Ishikawa (cell line): ENCODE measurements at regions not wholly inside any gene's neighbourhood (a gene's known extent, or its start where the extent isn't known, plus 50 kb on each side); places are given as distances from the start of the nearest gene placed in this dataset.

Experiments used
- CEBPB ChIP-seq: IDR thresholded peaks from 2 replicates; pipeline ENCODE4 v1.6.1; 2012
- CREB1 ChIP-seq: IDR thresholded peaks from 2 replicates; pipeline ENCODE4 v1.6.1; 2012; ENCODE audit warnings: low read depth
- EGR1 ChIP-seq: IDR thresholded peaks from 2 replicates; pipeline ENCODE4 v1.6.1; 2012
- EP300 ChIP-seq: IDR thresholded peaks from 2 replicates; pipeline ENCODE4 v1.6.1; 2012; ENCODE audit warnings: borderline replicate concordance
- FOXM1 ChIP-seq: IDR thresholded peaks from 2 replicates; pipeline ENCODE4 v1.6.1; 2012; ENCODE audit warnings: low read depth, borderline replicate concordance
- NFIC ChIP-seq: IDR thresholded peaks from 2 replicates; pipeline ENCODE4 v1.6.1; 2012
- RAD21 ChIP-seq: IDR thresholded peaks from 2 replicates; pipeline ENCODE4 v1.6.1; 2012; ENCODE audit warnings: low read depth
- REST ChIP-seq: IDR thresholded peaks from 2 replicates; pipeline ENCODE4 v1.6.1; 2012; ENCODE audit warnings: low read depth, mild to moderate bottlenecking
- TAF1 ChIP-seq: IDR thresholded peaks from 2 replicates; pipeline ENCODE4 v1.6.1; 2012; ENCODE audit warnings: low read depth, mild to moderate bottlenecking
- TCF12 ChIP-seq: IDR thresholded peaks from 2 replicates; pipeline ENCODE4 v1.6.1; 2012; ENCODE audit warnings: low read depth
- TEAD4 ChIP-seq: IDR thresholded peaks from 2 replicates; pipeline ENCODE4 v1.6.1; 2012
- YY1 ChIP-seq: IDR thresholded peaks from 2 replicates; pipeline ENCODE4 v1.6.1; 2012; ENCODE audit warnings: low read depth
- ZBTB7A ChIP-seq: IDR thresholded peaks from 2 replicates; pipeline ENCODE4 v1.6.1; 2012; ENCODE audit warnings: low read depth
- TF ChIP-seq, protein P1 (sequence below): IDR thresholded peaks from 2 replicates; pipeline ENCODE4 v1.6.1; 2012
- TF ChIP-seq, protein P2 (sequence below): IDR thresholded peaks from 2 replicates; pipeline ENCODE4 v1.6.1; 2012

DNA sequence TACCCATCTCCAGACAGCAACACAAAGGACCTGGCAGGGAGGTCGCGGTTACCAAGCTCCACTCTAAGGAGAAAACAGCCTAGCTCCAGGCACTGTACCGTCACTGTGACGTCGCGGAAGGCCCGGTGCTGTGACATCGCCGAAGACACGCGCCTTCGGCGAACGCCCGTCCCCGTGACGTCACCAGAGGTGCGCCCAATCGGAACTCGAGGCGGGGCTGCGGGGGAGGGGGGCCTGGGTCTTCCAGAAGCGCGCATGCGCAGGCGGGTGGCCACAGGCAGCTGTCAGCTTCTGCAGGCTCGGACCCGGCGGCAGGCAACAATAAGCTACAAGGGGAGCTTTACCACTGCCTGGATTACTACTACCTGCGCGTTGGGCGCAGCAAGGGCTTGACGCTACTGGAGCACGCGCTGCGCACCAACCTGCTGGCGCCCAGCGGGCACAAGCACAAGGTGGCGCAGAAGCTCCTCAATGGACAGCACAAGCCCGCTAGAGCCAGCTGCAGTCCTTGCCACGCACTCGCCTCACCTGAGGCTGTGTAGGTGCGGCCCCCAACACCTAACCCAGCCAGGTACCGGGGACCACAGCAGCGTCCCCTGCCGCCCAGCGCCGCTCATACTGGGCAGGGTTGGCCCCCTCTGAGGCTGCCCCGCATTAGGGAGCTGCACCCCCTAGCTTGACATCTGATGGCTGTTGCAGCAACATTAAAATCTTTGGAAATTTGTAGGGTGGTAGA is 208.4 kb downstream of the TPST1 start:
- TF ChIP-seq TEAD4 (0 out of 2 replicates have a peak, but pooled peaks have one; percentile 6), TAF1 (no peak; the same call in 1 of the 2 replicates), FOXM1 (no peak), YY1 (no peak), RAD21 (peak; percentile 58), CREB1 (peak; percentile 96), TCF12 (peak; percentile 24; the same call in 1 of the 2 replicates), EP300 (no peak), EGR1 (no peak), NFIC (0 out of 2 replicates have a peak, but pooled peaks have one; percentile 32), ZBTB7A (0 out of 2 replicates have a peak, but pooled peaks have one; percentile 39)
- TF ChIP-seq, protein P1, sequence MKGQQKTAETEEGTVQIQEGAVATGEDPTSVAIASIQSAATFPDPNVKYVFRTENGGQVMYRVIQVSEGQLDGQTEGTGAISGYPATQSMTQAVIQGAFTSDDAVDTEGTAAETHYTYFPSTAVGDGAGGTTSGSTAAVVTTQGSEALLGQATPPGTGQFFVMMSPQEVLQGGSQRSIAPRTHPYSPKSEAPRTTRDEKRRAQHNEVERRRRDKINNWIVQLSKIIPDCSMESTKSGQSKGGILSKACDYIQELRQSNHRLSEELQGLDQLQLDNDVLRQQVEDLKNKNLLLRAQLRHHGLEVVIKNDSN: peak; percentile 4; the same call in 1 of the 2 replicates
- TF ChIP-seq, protein P2, sequence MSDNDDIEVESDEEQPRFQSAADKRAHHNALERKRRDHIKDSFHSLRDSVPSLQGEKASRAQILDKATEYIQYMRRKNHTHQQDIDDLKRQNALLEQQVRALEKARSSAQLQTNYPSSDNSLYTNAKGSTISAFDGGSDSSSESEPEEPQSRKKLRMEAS: peak; percentile 99

- TF ChIP-seq TAF1 (no peak), YY1 (no peak), ZBTB7A (no peak), REST (no peak), TEAD4 (no peak), NFIC (no peak), CEBPB (no peak), EP300 (no peak), TCF12 (no peak), FOXM1 (no peak), CREB1 (no peak), RAD21 (no peak), EGR1 (no peak)
- TF ChIP-seq, protein P1: no peak
- TF ChIP-seq, protein P2: no peak
These were observed 210.6 kb downstream of the TPST1 start for GRCh38 chr7:66415659-66416265.

DNA sequence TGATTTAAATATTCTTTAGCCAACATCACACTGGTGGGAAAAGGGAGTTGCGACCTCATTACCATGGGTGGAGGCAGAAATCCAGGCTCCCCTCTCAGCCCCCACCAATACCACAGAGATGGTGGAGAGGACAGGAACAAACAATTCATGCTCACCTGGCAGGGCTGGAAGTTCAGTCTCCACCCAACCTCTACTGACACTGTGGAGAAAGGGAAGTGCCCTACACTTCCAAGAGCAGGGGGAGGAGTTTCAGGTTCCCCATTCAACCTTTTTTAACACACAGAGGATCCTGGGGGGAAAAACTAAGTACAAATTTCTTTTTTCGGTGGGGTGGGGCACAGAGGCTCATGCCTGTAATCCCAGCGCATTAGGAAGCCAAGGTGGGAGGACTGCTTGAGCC is 210.1 kb upstream of the KCTD7 start:
- TF ChIP-seq, protein P2: no peak
- no peak for TF ChIP-seq NFIC
- TF ChIP-seq EP300: no peak
- TF ChIP-seq CREB1: no peak
- TF ChIP-seq REST: no peak

DNA sequence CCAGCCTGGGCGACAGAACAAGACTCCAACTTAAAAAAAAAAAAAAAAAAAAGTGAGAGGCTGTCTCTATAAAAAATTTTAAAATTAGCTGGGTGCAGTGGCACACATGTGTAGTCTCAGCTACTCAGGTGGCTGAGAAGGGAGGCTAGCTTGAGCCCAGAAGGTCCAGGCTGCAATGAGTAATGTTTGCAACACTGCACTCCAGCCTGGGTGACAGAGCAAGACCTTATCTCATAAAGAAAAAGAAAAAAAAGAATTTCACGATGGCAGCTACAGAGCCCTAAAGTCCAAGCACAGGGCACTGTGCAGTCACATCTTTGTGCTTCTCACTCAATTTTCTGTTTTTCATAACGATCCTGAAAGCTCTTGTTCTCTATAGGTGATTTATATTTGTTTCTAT is 209.5 kb upstream of the KCTD7 start:
- no peak for TF ChIP-seq TEAD4

GRCh38 chr7:66421830-66422475 is 206.7 kb upstream of the KCTD7 start:
- TF ChIP-seq, protein P2: no peak
- TF ChIP-seq, protein P1: no peak
- TF ChIP-seq EGR1 (no peak), REST (peak; percentile 45; the same call in 1 of the 2 replicates), RAD21 (no peak)
